GM19455 (cell line): ENCODE measurements at regions not wholly inside any gene's neighbourhood (a gene's known extent, or its start where the extent isn't known, plus 50 kb on each side); places are given as distances from the start of the nearest gene placed in this dataset.
"Not testable (repeated sequence)": the region's sequence is repeated elsewhere in the genome, so short reads cannot be mapped to it uniquely, and the experiment has no call there.

ENCODE experiments used
- ATAC-seq: cut with Tn5 transposase; IDR thresholded peaks from one replicate; pipeline ENCODE4 v1.9.1; 2021; ENCODE audit not compliant: unreplicated experiment

GRCh38 chr13:84132491-84132890, 250.2 kb upstream of the SLITRK1 start:
- ATAC-seq = no peak

DNA sequence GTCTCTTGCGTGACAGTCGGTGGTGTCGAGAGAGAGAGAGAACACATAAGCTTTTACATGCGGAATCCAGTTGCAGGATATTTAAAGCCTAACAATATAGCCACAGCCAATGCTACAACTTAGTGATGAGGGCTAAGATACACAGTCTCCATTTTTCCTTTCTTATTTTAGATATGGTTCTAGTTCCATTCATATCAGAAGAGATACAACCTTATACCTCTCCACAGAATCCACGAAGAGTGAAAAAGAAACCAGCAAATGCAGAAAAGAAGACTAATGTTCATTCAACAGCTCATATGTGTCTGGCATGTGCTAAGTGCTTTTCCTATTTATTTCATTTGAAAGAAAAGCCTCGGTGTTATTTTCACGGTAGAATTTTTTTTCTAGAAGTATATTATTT, 249.0 kb upstream of the SLITRK1 start:
- no peak for ATAC-seq

GRCh38 chr13:84130495-84131114, 248.3 kb upstream of the SLITRK1 start:
- no peak for ATAC-seq

DNA sequence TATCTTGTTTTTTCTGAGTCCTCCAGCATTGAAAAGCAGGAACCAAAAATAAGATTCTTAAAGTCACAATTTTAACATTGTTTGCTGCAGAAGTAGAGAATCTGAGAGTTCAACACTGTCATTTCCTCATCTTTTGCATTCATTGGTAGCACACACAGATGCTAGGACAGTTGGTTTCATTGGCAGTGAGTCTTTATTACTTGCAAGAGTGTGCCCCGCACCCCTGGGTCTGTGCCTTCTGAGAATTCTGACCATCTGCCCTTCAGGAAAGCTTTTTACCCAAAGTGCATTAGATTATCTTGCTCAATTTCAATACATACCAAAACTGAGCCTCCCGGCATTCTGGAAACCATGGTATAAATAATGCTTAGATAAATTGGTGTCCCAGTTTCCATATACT, 247.7 kb upstream of the SLITRK1 start:
- ATAC-seq = no peak

GRCh38 chr13:84127597-84128128, 245.4 kb upstream of the SLITRK1 start:
- no peak for ATAC-seq

DNA sequence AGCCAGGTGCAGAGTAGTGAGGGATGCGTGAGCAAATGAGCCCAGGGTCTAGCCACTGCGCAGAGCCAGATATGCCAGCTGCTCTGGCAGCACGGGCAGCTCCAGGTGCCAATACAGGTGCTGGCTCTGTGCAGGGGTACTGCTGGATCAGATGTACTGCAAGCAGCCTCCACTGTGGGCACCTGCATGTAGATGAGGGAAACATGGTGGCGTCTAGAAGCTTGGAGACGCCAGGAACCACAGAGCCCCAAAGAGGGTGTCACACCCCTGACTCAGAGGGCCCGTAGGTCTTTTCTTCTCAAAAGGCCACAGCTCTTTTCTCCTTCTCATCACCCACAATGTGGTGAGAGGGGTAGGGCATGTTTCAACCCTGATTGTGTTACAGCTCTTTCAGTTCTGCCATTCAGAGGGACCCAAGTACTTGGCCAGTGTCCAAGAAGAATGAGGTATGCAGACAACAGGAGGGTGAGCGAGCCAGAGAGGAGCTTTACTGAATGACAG, 244.4 kb upstream of the SLITRK1 start:
- ATAC-seq = no peak

GRCh38 chr13:84121456-84121855, 239.2 kb upstream of the SLITRK1 start:
- ATAC-seq = no peak

GRCh38 chr13:84118839-84119409, 236.7 kb upstream of the SLITRK1 start:
- no peak for ATAC-seq

GRCh38 chr13:84098273-84098672, 216.0 kb upstream of the SLITRK1 start:
- ATAC-seq = no peak

- no peak for ATAC-seq
These were observed 214.9 kb upstream of the SLITRK1 start for GRCh38 chr13:84097148-84097547.

- ATAC-seq = no peak
These were observed 213.9 kb upstream of the SLITRK1 start for GRCh38 chr13:84096216-84096615.

DNA sequence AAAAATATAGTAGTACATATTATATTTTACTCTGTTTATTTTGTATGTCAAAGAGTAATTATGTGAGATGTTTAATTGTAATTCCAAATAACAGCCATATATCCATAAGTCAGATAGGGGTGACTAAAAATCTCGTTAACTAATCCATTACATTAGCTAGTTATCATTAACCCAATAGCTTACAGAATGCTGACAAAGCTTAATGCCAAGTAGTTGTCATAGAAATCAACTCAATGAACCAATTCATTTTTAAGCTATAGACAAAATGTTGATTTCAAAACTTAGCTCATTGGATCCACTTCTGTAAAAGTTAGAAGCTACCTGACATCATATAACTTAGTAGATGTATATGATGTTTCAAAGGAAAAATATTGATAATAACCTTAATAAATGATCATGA, 206.7 kb upstream of the SLITRK1 start:
- no peak for ATAC-seq

GRCh38 chr13:84086847-84087162, 204.5 kb upstream of the SLITRK1 start:
- no peak for ATAC-seq

- not testable (repeated sequence) for ATAC-seq
These were observed 204.0 kb upstream of the SLITRK1 start for GRCh38 chr13:84086098-84086846.

DNA sequence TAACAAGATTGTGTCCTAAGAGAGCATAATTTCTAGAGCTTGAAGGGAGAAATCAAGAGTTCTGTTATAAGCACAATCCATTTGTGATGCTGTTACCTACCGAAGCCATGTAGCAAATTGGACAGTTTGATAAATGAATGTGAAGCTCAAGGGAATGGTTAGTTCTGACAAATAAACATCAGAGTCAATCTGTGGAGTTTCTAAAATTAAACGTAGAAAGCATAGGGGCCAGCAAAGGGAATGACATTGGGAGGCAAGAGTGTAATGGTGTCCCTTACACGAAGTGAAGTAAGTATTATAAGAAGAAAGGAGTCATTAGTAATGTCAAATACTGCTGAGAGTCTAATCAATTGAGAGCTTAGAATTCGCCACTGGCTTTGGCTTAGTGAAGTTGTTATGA, 200.2 kb upstream of the SLITRK1 start:
- ATAC-seq = no peak

- no peak for ATAC-seq
These were observed 198.7 kb upstream of the SLITRK1 start for GRCh38 chr13:84080748-84081530.

GRCh38 chr13:84077271-84077670, 195.0 kb upstream of the SLITRK1 start:
- ATAC-seq = no peak

GRCh38 chr13:84076280-84076679, 194.0 kb upstream of the SLITRK1 start:
- no peak for ATAC-seq

DNA sequence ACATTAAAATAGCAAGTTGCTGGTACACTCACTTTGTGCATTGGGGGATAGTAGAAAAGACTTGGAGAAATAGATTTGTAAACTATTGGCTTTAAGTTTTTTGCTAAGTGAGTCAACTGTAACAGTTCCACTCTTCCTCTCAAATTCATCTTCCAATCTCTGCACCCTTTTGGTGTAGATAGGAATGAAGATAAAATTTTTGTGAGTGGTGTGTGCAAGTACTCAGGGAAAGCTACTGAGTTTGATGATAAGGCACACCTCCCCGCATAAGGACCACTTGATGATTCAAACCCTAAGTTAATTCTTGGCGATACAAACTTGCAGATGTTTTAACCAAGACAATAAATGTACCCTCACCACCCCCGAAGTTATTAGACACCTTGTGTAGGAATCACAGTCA, 168.3 kb upstream of the SLITRK1 start:
- ATAC-seq = no peak

DNA sequence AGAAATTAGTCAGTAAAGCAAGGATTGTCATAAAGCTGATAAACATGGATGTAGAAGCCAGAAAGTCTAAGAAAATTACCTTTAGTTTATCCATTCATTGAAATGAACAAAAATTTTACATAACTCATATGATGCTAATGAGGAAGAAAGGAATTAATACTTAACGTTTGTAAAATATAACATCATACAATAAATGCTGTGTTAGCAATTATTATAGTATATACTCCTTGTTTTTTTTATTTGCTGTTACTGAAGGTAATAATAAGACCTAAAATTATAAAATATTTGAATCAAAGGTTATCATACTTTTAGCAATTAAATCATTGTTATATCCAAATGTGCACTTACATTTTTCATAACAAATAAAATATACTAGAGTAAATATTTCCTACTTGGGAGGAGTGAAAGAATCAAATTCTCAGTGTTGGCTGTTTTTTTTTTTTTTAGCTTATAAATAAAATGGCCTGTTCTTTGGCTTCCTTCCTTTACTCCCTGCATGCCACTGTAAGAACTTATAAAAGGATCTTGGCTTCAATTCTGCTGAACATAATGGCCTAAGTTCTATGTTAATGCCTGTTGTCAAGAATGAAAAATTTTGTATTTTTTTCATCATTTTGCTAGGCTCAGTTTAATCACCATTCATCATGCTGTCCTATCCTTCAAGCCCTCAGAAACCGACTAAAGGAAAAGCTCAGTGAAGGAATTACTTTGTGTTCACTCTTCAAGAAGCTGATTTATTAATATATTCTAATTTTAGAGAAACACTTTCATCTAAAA, 167.4 kb upstream of the SLITRK1 start:
- ATAC-seq = no peak

GRCh38 chr13:84044805-84045204, 162.5 kb upstream of the SLITRK1 start:
- ATAC-seq = no peak
